GM12875 (cell line): ENCODE measurements at regions not wholly inside any gene's neighbourhood (a gene's known extent, or its start where the extent isn't known, plus 50 kb on each side); places are given as distances from the start of the nearest gene placed in this dataset.

Experiments used
- H3K4me3 ChIP-seq: one replicate; pipeline ENCODE4 v1.5.1; 2011; ENCODE audit warnings: low read depth, low read length, control low read depth
- TF ChIP-seq, protein P1 (sequence below): IDR thresholded peaks from 2 replicates; pipeline ENCODE4 v1.5.1; 2011; ENCODE audit warnings: low read depth, mild to moderate bottlenecking, control low read depth, inconsistent platforms, low read length, moderate library complexity, borderline replicate concordance; ENCODE audit not compliant: insufficient read depth

DNA sequence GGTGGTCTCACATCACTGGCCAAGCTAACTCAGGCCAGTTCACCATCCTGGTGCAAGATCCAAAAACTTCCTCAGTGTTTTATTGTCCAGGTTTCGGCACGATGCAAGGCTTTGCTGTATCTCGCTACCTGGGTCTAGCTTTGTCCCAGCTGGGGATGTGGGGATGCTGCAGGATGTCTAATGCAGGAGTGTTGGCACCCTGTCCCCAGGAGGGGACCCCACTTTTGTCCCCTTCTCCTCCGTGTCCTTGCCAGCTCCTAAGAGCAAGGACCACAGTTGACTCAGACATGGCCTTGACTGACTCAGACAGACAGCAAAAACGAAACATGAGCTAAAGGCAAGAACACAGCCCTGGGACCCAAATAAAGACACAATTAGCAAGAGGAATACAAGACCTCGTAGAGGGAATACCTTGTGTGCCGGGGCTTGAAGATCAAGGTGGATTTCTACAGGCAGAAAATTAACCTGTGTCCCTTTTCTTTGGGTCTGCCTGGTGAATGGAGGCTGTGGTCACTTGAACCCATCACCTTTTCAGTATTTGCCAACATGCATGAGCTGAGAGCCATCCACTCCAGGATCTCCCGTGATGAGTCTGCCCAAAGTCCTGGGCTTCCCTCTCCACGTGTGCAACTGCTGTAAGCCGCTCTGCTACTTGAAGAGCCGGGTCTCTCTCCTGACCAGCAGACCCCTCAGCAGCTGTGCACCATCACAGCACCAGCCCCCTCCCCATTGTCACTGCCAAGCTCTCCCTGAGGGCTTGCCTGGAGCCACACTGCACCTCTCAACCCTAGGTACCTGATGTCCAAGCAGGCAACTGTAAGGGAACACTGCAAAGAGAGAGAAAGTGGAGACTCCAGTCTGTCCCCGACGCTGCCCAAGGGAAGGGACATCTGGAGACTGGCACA is 149.5 kb upstream of the ZNF507 start:
- H3K4me3 ChIP-seq: no peak overlapping the region
- TF ChIP-seq, protein P1, sequence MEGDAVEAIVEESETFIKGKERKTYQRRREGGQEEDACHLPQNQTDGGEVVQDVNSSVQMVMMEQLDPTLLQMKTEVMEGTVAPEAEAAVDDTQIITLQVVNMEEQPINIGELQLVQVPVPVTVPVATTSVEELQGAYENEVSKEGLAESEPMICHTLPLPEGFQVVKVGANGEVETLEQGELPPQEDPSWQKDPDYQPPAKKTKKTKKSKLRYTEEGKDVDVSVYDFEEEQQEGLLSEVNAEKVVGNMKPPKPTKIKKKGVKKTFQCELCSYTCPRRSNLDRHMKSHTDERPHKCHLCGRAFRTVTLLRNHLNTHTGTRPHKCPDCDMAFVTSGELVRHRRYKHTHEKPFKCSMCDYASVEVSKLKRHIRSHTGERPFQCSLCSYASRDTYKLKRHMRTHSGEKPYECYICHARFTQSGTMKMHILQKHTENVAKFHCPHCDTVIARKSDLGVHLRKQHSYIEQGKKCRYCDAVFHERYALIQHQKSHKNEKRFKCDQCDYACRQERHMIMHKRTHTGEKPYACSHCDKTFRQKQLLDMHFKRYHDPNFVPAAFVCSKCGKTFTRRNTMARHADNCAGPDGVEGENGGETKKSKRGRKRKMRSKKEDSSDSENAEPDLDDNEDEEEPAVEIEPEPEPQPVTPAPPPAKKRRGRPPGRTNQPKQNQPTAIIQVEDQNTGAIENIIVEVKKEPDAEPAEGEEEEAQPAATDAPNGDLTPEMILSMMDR: no peak

DNA sequence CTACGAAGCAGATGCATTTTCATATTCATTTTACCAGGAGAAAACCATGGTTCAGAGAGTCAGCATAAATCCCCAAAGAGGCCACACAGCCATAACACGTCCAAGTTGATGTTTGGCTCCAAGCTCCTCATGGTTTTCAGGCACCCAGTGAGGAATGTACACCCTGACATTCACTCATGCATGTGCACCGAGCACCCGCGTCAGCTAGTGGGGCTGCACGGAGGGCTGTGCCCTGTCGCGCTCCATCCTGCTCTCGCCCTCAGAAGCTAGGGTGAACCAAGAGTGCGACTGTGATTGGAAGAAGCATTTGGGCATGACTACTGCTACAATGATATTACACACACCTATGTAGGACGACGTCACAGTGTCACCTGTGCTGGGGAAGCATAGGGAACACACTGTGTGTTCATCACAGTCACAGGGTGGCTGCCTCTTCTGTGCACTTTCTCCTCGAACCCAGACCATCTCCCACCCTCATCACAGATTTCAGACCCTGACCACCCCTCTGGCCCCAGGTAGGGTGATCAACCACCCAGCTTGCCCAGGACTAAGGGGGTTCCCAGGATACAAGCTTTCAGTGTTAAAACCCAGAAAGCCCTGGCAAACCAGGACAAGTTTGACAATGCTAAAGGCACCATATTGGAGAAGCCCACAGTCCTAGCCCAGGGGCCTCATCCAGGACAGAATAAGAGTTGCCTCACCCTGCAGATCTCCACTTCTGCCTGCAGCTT is 148.6 kb upstream of the ZNF507 start:
- TF ChIP-seq, protein P1: no peak

GRCh38 chr19:32197896-32198882 is 147.2 kb upstream of the ZNF507 start:
- H3K4me3 ChIP-seq: no peak overlapping the region
- TF ChIP-seq, protein P1: no peak

More for the DNA sequence above, 148.6 kb upstream of the ZNF507 start:
- no peak overlapping the region for H3K4me3 ChIP-seq

DNA sequence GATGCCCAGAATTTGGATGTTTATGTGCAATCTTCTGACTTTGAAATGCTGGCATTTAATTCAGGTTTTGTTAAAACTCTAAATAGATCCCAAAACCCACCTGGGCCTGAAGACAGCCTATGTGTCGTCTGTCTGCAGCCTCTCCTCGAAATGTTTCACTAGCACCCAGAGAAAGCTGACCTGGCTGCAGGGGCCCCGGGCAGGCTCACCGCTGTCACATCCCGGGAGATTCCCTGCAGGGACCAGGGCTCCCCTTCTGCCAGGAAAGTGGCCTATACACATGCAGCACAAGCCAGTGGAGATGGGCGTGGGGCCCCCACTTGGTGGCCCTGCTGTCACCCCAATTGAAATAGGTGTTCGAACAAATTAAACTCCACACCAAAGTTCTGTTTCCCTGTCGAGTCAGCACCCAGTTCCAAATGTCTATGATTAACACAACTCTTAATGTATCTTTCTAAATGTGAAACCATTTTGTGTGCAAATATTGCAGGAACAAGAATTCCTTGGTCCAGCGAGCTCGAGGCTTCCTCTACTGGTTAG is 145.8 kb upstream of the ZNF507 start:
- TF ChIP-seq, protein P1: no peak
- no peak overlapping the region for H3K4me3 ChIP-seq

DNA sequence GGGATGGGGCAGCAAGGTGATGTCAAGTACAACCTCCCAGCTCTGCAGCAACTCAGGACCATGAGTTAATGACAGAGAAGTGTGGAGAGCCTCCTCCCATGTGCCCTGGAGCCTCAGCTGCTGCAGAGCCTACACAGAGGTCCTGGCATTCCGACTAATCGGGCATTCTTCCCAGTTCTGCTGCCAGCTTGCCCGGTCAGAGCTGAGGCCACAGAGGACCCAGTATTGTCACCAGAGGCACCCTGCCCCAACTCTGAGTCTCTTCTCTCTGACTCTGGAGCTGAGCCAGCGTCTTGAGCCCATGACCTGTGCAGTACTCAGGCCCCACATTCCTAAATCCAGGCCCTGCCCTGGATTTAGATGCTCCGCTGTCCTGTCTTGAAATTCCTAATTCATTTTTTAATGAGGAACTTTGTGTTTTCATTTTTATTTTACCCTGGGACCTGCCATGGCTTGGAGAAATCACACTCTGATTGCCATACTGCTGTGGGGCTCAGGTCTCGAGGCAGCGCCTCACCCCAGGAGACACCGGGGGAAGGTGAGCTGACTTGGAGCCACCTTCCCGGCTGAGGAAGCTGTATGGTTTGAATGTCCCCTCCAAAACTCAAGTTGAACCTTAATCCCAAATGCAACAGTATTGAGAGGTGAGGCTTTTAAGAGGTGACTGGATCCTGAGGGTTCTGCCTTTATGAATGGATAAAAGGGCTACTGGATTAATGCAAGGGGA is 144.9 kb upstream of the ZNF507 start:
- TF ChIP-seq, protein P1: no peak

DNA sequence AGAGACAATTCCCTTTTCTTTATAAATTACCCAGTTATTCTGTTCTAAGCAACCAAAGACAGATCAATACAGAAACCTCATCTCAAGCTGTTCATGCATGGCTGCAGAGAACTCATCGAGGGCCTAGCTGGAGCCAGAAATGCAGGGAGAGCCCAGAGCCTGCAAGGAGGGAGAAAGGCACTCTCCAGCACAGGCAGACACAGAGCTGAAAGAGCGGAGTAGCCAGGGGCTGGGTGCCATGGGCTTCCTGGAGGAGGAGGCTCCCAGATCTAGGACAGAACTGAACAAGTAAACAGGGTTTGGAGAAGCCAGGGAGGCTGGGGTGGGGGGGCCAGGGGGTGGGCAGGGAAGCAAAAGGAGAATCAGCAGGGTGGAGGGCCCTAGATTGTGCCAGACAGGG is 144.2 kb upstream of the ZNF507 start:
- no peak overlapping the region for H3K4me3 ChIP-seq
- TF ChIP-seq, protein P1: no peak

More for the DNA sequence above, 144.9 kb upstream of the ZNF507 start:
- no peak overlapping the region for H3K4me3 ChIP-seq
